ENCODE measurements at regions not wholly inside any gene's neighbourhood (a gene's known extent, or its start where the extent isn't known, plus 50 kb on each side); places are given as distances from the start of the nearest gene placed in this dataset.

GRCh38 chr4:127344071-127344470, 288.7 kb upstream of the INTU start:
- no peak for TF ChIP-seq POLR2AphosphoS5 (IDR thresholded peaks at IDR 0.05; ENCODE audit: low read depth)
- TF ChIP-seq SPI1 (IDR thresholded peaks at IDR 0.05; ENCODE audit: borderline replicate concordance, low read depth), result no peak
- no peak for TF ChIP-seq GABPA (IDR thresholded peaks at IDR 0.05; ENCODE audit: low read depth)
- no peak for TF ChIP-seq CTCF (IDR thresholded peaks at IDR 0.05; ENCODE audit: insufficient read depth, low read length)
- no peak for TF ChIP-seq REST (IDR thresholded peaks at IDR 0.05; ENCODE audit: insufficient replicate concordance, low read depth)
- Histone ChIP-seq H3K4me3 (replicated peaks; ENCODE audit: insufficient read depth, low read length) (no peak overlapping the region), H3K27ac (replicated peaks) (no peak overlapping the region), H3K27me3 (ENCODE audit: insufficient read depth, poor library complexity, severe bottlenecking) (no peaks in the 10 kb centered on the region)
- DNase-seq (ENCODE audit: low read depth in 1 of 2, low spot score in 1 of 2), result no peak

GRCh38 chr4:127347936-127348335, 284.8 kb upstream of the INTU start:
- no peak for DNase-seq (ENCODE audit: low read depth in 1 of 2, low spot score in 1 of 2)
- Histone ChIP-seq H3K27ac (replicated peaks) (no peak overlapping the region), H3K4me3 (replicated peaks; ENCODE audit: insufficient read depth, low read length) (no peak overlapping the region), H3K27me3 (ENCODE audit: insufficient read depth, poor library complexity, severe bottlenecking) (no peaks in the 10 kb centered on the region)
- no peak for TF ChIP-seq CTCF (IDR thresholded peaks at IDR 0.05; ENCODE audit: insufficient read depth, low read length)
- TF ChIP-seq GABPA (IDR thresholded peaks at IDR 0.05; ENCODE audit: low read depth), result no peak
- no peak for TF ChIP-seq POLR2AphosphoS5 (IDR thresholded peaks at IDR 0.05; ENCODE audit: low read depth)
- no peak for TF ChIP-seq REST (IDR thresholded peaks at IDR 0.05; ENCODE audit: insufficient replicate concordance, low read depth)
- no peak for TF ChIP-seq SPI1 (IDR thresholded peaks at IDR 0.05; ENCODE audit: borderline replicate concordance, low read depth)

- no peak overlapping the region for H3K27ac ChIP-seq (replicated peaks)
- TF ChIP-seq GABPA (IDR thresholded peaks at IDR 0.05; ENCODE audit: low read depth) (no peak), CTCF (IDR thresholded peaks at IDR 0.05; ENCODE audit: insufficient read depth, low read length) (no peak), REST (IDR thresholded peaks at IDR 0.05; ENCODE audit: insufficient replicate concordance, low read depth) (no peak), POLR2AphosphoS5 (IDR thresholded peaks at IDR 0.05; ENCODE audit: low read depth) (no peak), SPI1 (IDR thresholded peaks at IDR 0.05; ENCODE audit: borderline replicate concordance, low read depth) (no peak)
- H3K27me3 ChIP-seq (ENCODE audit: insufficient read depth, poor library complexity, severe bottlenecking), result no peaks in the 10 kb centered on the region
- no peak overlapping the region for H3K4me3 ChIP-seq (replicated peaks; ENCODE audit: insufficient read depth, low read length)
- DNase-seq (ENCODE audit: low read depth in 1 of 2, low spot score in 1 of 2), result no peak
Observed at GRCh38 chr4:127352220-127353113, 280.3 kb upstream of the INTU start.

All from HL-60 (cell line).